ENCODE measurements at regions not wholly inside any gene's neighbourhood (a gene's known extent, or its start where the extent isn't known, plus 50 kb on each side); places are given as distances from the start of the nearest gene placed in this dataset.
A peak's percentile ranks its signal among the peaks of the same experiment; 100 is the strongest.

DNA sequence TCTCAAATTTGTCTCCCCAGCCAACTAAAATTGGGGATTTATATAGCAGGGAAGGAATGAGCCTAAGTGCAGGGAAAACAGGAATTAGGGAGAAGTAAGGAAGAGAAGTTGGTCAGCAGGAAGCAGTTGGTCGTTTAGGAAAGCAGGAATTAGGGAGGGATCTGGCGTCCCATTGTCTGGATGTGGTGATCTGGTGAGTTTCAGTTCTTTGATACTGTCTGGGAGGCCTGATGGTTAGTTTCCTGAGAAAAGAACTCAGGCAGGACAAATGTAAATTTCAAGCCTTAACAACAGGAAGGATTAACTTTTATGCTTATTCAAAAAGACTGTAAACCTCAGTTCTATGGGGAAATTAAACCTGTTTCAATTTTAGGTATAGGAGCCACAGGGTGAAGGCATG is 116.2 kb upstream of the PRL start:
- H3K4me3 ChIP-seq (ENCODE audit: control insufficient read depth, low read depth, low read length): no peak overlapping the region
- TF ChIP-seq, protein P1, sequence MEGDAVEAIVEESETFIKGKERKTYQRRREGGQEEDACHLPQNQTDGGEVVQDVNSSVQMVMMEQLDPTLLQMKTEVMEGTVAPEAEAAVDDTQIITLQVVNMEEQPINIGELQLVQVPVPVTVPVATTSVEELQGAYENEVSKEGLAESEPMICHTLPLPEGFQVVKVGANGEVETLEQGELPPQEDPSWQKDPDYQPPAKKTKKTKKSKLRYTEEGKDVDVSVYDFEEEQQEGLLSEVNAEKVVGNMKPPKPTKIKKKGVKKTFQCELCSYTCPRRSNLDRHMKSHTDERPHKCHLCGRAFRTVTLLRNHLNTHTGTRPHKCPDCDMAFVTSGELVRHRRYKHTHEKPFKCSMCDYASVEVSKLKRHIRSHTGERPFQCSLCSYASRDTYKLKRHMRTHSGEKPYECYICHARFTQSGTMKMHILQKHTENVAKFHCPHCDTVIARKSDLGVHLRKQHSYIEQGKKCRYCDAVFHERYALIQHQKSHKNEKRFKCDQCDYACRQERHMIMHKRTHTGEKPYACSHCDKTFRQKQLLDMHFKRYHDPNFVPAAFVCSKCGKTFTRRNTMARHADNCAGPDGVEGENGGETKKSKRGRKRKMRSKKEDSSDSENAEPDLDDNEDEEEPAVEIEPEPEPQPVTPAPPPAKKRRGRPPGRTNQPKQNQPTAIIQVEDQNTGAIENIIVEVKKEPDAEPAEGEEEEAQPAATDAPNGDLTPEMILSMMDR (conservative IDR thresholded peaks at IDR 0.05; ENCODE audit: control insufficient read depth, insufficient read depth, low read depth, low read length): no peak
- no peak for DNase-seq (ENCODE audit: low read depth)

DNA sequence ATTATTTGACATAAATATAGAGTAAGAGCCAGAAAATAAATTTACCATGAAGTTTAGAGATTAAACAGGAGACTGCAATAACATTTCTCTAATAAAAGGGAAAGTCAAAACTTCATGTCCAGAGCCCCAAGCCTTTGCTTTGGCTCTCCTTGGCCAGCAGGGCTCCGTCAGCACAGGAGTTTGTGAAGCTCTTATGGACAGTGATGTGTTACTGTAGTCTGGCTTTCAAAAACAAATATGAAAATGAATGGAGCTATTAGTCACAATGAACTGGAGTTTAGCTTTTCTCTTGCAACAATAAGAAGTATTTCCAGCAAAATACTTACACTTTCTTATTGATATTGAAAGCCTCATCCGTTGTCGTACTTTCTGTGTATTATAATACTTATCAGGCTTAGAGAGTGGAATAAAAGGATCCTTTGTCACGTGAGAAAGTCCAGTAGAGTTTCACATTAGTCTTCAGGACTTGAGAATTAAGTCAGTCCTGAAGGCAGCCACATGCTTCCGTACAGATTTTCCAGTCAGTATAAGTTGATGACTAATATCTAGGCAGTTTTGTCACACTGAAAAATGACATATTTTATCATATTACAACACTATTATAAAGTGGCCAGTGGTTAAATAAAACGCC is 117.0 kb upstream of the PRL start:
- TF ChIP-seq, protein P1 (conservative IDR thresholded peaks at IDR 0.05; ENCODE audit: control insufficient read depth, insufficient read depth, low read depth, low read length): peak; percentile 13
- peak; percentile 53 for DNase-seq (ENCODE audit: low read depth)
- no peak overlapping the region for H3K4me3 ChIP-seq (ENCODE audit: control insufficient read depth, low read depth, low read length)

DNA sequence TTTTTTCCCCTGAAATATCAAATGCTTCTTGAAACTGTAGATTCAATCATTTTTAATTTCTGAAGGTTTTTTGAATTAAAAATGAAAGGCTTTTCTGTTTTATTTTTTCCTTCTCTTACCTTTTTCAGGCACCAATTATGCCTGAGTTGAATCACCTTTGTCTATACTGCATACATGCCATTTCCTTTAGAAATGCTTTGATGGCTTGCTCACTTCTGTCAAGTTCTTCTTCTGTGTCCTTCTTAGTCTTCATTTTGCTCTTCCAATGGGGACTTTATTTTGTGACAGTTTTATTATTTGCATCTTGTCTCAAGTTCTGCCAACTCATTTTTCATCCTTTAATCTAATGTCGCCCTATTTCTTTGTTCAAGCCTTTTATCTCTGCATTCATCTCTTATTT is 121.9 kb upstream of the PRL start:
- no peak overlapping the region for H3K4me3 ChIP-seq (ENCODE audit: control insufficient read depth, low read depth, low read length)
- TF ChIP-seq, protein P1 (conservative IDR thresholded peaks at IDR 0.05; ENCODE audit: control insufficient read depth, insufficient read depth, low read depth, low read length): no peak
- no peak for DNase-seq (ENCODE audit: low read depth)

DNA sequence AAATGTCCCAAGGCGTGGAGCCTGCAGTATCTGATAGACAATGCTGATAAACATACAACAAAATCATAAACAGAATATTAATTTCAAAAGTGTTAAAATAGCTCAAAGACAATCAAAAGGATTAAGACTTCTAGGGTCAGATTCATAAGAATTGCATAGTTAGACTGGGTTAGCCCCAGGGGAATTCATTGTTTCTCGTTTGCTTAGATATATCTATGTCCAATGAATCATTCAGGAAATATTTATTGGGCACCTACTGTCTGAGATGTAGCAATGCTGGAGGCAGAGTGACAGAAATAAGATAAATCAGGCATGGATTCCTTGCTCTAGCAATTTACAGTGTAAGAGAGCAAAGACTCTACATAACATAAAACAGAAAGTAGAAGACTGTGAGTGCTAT is 124.4 kb upstream of the PRL start:
- DNase-seq (ENCODE audit: low read depth): peak; percentile 53
- TF ChIP-seq, protein P1 (conservative IDR thresholded peaks at IDR 0.05; ENCODE audit: control insufficient read depth, insufficient read depth, low read depth, low read length): no peak
- no peak overlapping the region for H3K4me3 ChIP-seq (ENCODE audit: control insufficient read depth, low read depth, low read length)

DNA sequence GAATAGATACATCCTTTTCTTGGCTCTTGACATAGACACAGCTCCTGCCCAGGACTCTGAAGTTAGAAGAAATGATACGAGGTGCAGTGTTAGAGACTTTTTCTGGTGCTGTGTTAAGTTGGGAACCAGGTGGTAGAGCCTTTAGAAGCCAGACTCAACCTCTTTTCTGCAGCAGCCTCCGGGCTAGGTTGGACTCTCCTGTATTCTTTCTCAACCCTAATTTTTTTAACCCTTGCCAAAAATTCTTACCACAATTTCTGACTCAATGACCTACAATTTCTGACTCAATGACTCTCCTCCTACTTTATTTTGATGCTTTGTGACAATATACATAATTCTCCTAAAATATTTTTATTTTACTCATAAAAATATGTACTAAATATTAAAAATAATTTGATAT is 127.4 kb upstream of the PRL start:
- H3K4me3 ChIP-seq (ENCODE audit: control insufficient read depth, low read depth, low read length): no peak overlapping the region
- DNase-seq (ENCODE audit: low read depth): no peak
- TF ChIP-seq, protein P1 (conservative IDR thresholded peaks at IDR 0.05; ENCODE audit: control insufficient read depth, insufficient read depth, low read depth, low read length): no peak

DNA sequence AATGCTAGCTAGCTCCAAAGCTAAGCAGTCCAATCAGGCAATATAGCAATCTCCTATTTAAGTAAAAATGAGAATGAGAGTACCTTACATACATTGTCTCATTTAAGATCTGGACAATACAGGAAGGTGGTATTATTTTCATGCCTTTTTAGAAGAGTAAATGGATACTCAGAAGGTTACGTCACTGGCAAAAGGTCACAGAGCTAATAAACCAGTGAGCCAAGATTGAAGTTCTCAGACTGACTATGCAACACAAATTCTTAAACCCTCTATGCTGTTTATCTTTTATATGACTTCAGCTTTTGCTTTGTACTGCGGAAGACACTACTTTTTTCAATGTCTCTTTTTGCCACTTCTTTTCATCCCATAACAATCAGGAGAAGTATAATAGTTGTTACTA is 135.2 kb upstream of the PRL start:
- H3K4me3 ChIP-seq (ENCODE audit: control insufficient read depth, low read depth, low read length): no peak overlapping the region
- TF ChIP-seq, protein P1 (conservative IDR thresholded peaks at IDR 0.05; ENCODE audit: control insufficient read depth, insufficient read depth, low read depth, low read length): no peak
- DNase-seq (ENCODE audit: low read depth): no peak

DNA sequence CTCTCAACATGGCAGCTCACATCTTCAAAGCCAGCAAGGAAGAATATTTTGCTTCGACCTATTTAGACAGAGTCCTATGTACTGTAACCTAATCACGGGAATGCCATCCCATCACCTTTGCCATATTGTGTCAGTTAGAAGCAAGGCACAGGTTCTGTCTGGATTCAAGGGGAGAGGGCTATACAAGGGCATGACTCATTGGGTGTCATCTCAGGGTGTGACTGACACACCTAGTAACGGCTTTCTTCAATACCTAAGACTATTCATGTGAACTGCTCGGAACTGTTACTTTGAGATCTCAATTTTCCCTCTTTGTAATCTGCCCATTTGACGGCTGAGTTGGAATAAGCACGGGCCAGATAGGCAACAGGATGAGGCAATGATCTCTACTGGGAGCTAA is 135.6 kb upstream of the HDGFL1 start:
- DNase-seq (ENCODE audit: low read depth): no peak
- TF ChIP-seq, protein P1 (conservative IDR thresholded peaks at IDR 0.05; ENCODE audit: control insufficient read depth, insufficient read depth, low read depth, low read length): no peak

More for the DNA sequence above, 135.6 kb upstream of the HDGFL1 start:
- no peak overlapping the region for H3K4me3 ChIP-seq (ENCODE audit: control insufficient read depth, low read depth, low read length)
